GM21390 (cell line): ENCODE measurements at regions not wholly inside any gene's neighbourhood (a gene's known extent, or its start where the extent isn't known, plus 50 kb on each side); places are given as distances from the start of the nearest gene placed in this dataset.
"Not testable (repeated sequence)": the region's sequence is repeated elsewhere in the genome, so short reads cannot be mapped to it uniquely, and the experiment has no call there.

Experiments
- ATAC-seq: cut with Tn5 transposase; IDR thresholded peaks from one replicate; pipeline ENCODE4 v1.9.1; 2021; ENCODE audit not compliant: unreplicated experiment

GRCh38 chr1:223045164-223045957, 97.7 kb downstream of the TLR5 start:
- ATAC-seq = no peak

DNA sequence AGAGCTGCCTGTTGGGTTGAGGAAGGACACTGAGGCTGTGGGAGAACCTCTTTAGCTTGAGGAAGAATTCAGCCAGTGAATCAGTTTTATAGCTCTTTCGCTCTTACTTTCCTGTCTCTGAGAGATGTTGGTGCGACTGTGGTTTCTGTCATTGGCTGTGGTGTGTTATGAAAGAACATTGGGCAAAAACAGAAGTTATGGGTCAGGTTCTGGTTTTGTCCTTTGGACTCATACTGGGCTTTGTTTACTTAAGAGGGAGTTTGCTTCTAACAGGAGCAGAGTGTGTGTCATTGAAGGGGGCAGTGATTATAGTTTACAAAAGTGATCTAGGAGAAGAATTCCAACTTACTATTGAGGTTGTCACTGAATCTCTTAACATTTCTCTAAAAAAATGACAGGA, 97.0 kb downstream of the TLR5 start:
- no peak for ATAC-seq

DNA sequence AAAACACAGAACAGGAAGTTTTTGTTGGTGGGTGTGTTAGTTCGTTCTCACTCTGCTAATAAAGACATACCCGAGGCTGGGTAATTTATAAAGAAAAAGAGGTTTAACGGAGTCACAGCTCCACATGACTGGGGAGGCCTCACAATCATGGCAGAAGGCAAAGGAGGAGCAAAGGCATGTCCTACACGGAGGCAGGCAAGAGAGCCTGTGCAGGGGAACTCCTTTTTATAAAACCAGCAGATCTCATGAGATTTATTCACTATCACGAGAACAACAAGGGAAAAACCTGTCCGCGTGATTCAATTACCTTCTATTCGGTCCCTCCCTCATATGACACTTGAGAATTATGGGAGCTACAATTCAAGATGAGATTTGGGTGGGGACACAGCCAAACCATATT, 96.6 kb downstream of the TLR5 start:
- ATAC-seq = not testable (repeated sequence)

DNA sequence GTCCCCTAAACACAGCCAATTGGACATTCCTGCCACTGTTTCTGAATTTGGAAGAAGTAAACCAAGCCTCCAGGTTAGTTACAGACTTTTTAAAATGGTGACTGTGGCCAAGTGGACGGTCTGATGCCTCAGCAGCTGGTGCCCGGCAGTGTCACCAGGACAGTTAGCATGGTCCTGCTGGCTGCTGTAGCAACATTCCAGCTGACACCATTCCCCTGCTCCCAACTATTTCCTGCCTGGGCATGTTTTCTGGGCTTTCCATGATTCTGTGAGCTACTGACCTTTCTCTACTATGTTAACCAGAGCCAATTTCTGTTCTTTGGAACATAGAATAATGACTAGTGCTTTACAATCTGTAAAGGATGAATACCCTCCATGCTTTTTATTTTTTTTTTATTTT, 95.0 kb downstream of the TLR5 start:
- no peak for ATAC-seq

DNA sequence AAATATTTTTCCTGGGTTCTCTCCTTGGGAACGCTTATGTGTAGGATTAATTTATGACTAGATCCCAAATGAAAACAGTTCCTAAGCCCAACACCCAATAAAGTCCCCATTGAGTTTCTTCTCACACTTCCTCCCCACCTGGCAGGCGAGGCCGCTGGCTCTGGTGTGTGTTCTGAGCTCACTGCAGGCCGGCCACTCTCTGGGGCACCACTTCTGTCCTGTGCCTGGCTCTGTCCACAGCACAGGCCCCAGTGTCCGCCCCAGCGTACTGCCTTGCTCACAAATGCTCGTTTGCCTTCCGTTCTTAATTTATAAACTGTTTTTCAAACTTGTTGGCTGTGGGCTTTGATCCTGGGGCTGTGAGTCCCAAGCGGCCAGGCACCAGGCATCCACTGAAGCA, 90.6 kb downstream of the TLR5 start:
- ATAC-seq = no peak

DNA sequence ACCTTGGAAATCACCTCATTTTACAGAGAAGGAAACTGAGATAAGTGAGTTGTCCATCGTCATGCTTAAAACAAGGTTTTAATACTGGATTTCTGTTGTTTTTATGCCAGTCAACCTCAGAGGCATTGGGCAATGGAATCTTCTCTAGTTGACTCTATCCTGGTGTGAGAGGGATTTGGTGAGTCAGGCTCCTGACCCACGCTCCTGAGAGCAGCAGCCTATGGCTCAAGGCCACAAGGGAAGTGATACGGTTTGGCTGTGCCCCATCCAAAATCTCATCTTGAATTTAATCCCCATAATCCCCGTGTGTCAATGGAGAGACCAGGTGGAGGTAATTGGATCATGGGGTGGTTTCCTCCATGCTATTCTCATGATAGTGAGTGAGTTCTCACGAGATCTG, 90.1 kb downstream of the TLR5 start:
- no peak for ATAC-seq

- ATAC-seq = no peak
These were observed 86.2 kb downstream of the TLR5 start for GRCh38 chr1:223056802-223057201.

GRCh38 chr1:223057569-223058093, 85.4 kb downstream of the TLR5 start:
- ATAC-seq = peak; percentile 60
